ENCODE measurements at regions not wholly inside any gene's neighbourhood (a gene's known extent, or its start where the extent isn't known, plus 50 kb on each side); places are given as distances from the start of the nearest gene placed in this dataset.

DNA sequence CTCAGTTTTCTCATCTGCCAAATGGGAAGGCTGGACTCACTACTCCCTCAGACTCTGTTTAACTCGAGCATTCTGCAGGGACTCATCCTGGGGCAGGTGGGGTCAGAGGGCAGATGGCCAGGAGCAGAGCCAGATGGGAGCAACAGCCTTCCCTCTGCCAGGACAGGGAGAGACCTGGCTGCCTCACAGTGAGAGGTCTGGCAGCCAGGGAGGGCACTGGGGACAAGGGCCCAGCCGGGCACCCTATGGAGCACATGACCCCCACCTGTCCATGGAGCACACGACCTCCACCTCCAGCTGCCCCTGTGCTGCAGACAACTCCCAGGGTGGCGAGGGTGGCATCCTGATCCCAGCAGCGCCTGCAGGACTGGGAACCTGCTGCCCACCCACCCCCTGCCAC is 67.4 kb downstream of the IGLL1 start:
- Mint-ChIP-seq H3K9me3 (no peaks in the 10 kb centered on the region), H3K27me3 (ENCODE audit: low read depth) (no peaks in the 10 kb centered on the region), H3K4me3 (no peak overlapping the region), H3K36me3 (ENCODE audit: low read depth) (no peaks in the 10 kb centered on the region), H3K4me1 (peaks cover 20% of the 10 kb centered on the region), H3K27ac (ENCODE audit: unreplicated experiment) (no peak overlapping the region)
- DNase-seq (ENCODE audit: low read depth, low spot score) = no peak
- TF ChIP-seq, protein P1, sequence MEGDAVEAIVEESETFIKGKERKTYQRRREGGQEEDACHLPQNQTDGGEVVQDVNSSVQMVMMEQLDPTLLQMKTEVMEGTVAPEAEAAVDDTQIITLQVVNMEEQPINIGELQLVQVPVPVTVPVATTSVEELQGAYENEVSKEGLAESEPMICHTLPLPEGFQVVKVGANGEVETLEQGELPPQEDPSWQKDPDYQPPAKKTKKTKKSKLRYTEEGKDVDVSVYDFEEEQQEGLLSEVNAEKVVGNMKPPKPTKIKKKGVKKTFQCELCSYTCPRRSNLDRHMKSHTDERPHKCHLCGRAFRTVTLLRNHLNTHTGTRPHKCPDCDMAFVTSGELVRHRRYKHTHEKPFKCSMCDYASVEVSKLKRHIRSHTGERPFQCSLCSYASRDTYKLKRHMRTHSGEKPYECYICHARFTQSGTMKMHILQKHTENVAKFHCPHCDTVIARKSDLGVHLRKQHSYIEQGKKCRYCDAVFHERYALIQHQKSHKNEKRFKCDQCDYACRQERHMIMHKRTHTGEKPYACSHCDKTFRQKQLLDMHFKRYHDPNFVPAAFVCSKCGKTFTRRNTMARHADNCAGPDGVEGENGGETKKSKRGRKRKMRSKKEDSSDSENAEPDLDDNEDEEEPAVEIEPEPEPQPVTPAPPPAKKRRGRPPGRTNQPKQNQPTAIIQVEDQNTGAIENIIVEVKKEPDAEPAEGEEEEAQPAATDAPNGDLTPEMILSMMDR (conservative IDR thresholded peaks at IDR 0.05) = no peak

DNA sequence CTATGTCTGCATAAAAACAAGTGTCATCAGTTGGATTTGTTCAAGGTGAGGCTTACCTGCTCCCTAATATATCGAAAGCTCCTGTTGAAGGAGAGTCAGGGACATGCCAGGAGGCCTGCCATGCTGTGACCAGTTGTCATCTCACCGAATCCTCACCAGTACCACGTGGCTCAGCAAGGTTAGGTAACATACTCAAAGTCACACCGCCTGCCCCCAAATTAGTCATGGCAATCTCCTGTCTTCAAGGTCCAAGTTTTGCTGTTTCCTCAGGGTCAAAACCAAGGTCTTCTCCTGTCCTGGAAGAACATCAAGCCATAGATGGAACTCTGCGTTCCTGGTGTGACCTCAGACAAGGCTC is 67.8 kb downstream of the IGLL1 start:
- no peaks in the 10 kb centered on the region for H3K27me3 Mint-ChIP-seq (ENCODE audit: low read depth)
- H3K27ac Mint-ChIP-seq (ENCODE audit: unreplicated experiment) = no peak overlapping the region
- no peaks in the 10 kb centered on the region for H3K36me3 Mint-ChIP-seq (ENCODE audit: low read depth)

DNA sequence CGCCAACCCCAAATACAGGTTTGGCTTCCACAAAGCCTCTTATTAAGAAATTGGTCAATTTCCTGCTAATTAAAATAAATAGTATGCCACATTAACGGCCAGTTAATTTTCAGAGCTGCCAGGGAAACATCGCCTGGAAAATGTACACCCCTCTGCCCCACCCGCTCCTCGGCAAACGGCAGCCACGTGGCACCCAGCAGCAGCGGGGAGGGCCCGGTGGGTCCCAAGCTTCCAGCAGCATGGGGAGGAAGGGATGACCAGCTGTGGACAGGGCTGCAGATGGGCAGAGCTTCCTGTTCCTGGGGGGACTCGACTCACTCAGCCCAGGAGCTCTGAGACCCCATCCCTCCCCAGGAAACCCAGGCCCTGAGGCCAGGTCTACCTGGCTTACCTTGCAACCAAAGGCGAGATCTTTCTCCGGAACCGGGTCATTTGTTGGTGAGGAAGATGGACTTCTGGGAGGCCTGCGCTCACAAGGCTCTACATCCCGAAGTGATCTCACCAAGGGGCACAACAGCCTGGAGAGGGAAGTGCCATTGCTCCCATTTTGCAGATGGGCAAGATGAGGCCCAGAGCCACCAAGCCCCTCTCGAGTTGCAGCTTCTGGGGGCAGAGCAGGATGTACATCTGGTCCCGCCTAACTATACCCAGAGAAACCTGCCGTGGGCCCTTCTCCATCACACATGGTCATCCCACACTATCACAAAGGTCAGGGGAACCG is 68.3 kb downstream of the IGLL1 start:
- no peak overlapping the region for H3K27ac Mint-ChIP-seq (ENCODE audit: unreplicated experiment)
- no peak overlapping the region for H3K4me3 Mint-ChIP-seq
- TF ChIP-seq, protein P1 (conservative IDR thresholded peaks at IDR 0.05) = no peak
- H3K9me3 Mint-ChIP-seq = no peaks in the 10 kb centered on the region
- no peaks in the 10 kb centered on the region for H3K27me3 Mint-ChIP-seq (ENCODE audit: low read depth)
- H3K4me1 Mint-ChIP-seq = peaks cover 16% of the 10 kb centered on the region
- no peaks in the 10 kb centered on the region for H3K36me3 Mint-ChIP-seq (ENCODE audit: low read depth)
- no peak for DNase-seq (ENCODE audit: low read depth, low spot score)

More for the DNA sequence above, 67.8 kb downstream of the IGLL1 start:
- no peak for DNase-seq (ENCODE audit: low read depth, low spot score)
- no peaks in the 10 kb centered on the region for H3K9me3 Mint-ChIP-seq
- no peak overlapping the region for H3K4me3 Mint-ChIP-seq
- peaks cover 16% of the 10 kb centered on the region for H3K4me1 Mint-ChIP-seq
- TF ChIP-seq, protein P1 (conservative IDR thresholded peaks at IDR 0.05) = no peak

DNA sequence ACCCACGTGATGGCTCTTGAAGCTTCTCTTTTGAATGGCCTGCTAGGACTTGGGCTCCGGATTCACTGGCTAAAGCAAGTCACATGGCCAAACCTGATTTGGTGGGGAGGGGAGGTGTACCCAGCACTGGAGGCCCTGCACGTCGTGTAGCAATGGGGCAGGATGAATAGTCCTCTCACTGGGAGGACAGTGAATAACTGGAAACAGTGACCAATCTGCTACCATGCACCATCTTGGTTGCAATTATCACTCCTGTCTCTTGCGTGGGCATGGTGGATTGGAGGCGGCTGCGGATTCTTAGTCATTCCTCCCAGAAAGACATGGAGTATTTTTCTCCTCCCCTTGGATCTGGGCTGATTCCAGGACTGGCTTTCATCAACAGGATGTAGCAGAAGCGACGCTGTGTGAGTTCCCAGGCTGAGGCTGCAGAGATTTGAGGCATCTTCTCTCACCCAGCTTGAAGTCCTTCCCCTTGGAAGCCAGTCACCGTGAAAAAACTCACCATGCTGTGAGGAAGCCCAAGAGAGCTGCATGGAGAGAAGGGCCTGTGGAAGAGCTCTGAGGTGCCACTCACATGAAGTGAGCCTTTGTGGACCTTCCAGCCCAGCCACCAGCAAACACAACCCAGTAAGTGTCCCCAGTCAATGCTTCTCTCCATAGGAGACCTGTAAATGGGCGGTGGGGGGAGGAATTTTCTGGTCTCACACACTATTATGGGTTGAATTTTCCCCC is 70.4 kb downstream of the IGLL1 start:
- Mint-ChIP-seq H3K4me3 (no peak overlapping the region), H3K27ac (ENCODE audit: unreplicated experiment) (no peak overlapping the region)

DNA sequence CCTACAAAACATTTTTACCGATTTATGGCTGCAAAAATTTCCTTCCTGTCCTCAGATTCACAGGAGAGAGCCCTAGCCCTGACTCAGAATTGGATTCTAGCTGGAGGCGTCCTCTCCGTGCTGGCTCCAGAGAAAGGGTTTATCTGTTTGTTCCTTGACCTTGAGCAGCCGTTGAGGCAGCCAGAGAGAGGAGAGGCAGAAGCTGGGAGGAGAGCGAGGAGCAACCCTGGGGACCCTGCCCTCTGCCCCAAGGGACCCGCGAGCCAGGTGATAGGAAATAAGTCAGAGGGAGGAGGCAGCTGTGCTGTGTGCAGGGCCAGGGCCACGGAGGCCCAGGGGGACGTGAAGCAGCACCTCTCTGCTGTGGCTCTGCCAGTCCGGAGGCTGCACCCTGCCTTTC is 75.6 kb downstream of the IGLL1 start:
- Mint-ChIP-seq H3K36me3 (ENCODE audit: low read depth) (no peaks in the 10 kb centered on the region), H3K27ac (ENCODE audit: unreplicated experiment) (no peak overlapping the region), H3K4me1 (peaks cover 1% of the 10 kb centered on the region), H3K27me3 (ENCODE audit: low read depth) (no peaks in the 10 kb centered on the region), H3K9me3 (no peaks in the 10 kb centered on the region), H3K4me3 (no peak overlapping the region)
- TF ChIP-seq, protein P1 (conservative IDR thresholded peaks at IDR 0.05) = no peak
- no peak for DNase-seq (ENCODE audit: low read depth, low spot score)

More for the DNA sequence above, 70.4 kb downstream of the IGLL1 start:
- DNase-seq (ENCODE audit: low read depth, low spot score) = no peak
- TF ChIP-seq, protein P1 (conservative IDR thresholded peaks at IDR 0.05) = no peak
- Mint-ChIP-seq H3K27me3 (ENCODE audit: low read depth) (no peaks in the 10 kb centered on the region), H3K4me1 (peaks cover 12% of the 10 kb centered on the region), H3K9me3 (no peaks in the 10 kb centered on the region), H3K36me3 (ENCODE audit: low read depth) (no peaks in the 10 kb centered on the region)

Data from neural crest cell (in vitro differentiated cells).